ENCODE measurements at regions not wholly inside any gene's neighbourhood (a gene's known extent, or its start where the extent isn't known, plus 50 kb on each side); places are given as distances from the start of the nearest gene placed in this dataset.

DNA sequence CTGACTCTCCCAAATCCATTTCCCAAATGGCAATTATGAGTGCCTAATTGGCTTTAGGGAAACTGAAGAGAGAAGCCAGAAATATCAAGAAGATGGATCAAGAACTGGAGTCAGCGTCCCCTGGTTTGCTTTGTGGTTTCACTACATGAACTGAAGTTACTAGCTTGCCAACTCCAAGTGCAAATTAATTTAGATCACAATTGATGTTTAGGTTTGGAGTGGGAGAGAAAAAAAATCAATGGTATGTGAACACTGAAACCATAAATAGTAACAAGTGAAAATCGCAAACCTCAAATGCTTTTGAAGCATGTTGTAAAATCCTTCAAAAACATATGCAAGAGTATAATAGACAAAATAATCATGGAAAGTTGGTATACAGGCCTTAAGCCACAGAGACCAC, 1528.6 kb upstream of the SLC10A2 start:
- no peak for TF ChIP-seq YY1 (IDR thresholded peaks at IDR 0.05; ENCODE audit: insufficient read depth, insufficient read length)
- no peak for TF ChIP-seq ZNF274 (IDR thresholded peaks at IDR 0.05; ENCODE audit: low read depth, low read length)
- TF ChIP-seq SUZ12 (IDR thresholded peaks at IDR 0.05; ENCODE audit: extremely low read depth, insufficient read depth, insufficient read length): no peak
